ENCODE measurements at regions not wholly inside any gene's neighbourhood (a gene's known extent, or its start where the extent isn't known, plus 50 kb on each side); places are given as distances from the start of the nearest gene placed in this dataset.

GRCh38 chr3:102020735-102021134, 171.4 kb downstream of the NFKBIZ start:
- H3K27ac Mint-ChIP-seq: no peak overlapping the region

GRCh38 chr3:102024270-102024904, 175.1 kb downstream of the NFKBIZ start:
- H3K27ac Mint-ChIP-seq: no peak overlapping the region
- no peak overlapping the region for H3K4me3 Mint-ChIP-seq
- peaks cover 7% of the 10 kb centered on the region for H3K4me1 Mint-ChIP-seq (ENCODE audit: low read depth)
- peaks cover 6% of the 10 kb centered on the region for H3K36me3 Mint-ChIP-seq (ENCODE audit: low read depth)
- H3K27me3 Mint-ChIP-seq (ENCODE audit: low read depth): peaks cover 7% of the 10 kb centered on the region
- DNase-seq (ENCODE audit: low spot score): peak; percentile 24
- peaks cover 20% of the 10 kb centered on the region for H3K9me3 Mint-ChIP-seq

More at GRCh38 chr3:102020735-102021134, 171.4 kb downstream of the NFKBIZ start:
- DNase-seq (ENCODE audit: low spot score): no peak
- peaks cover 10% of the 10 kb centered on the region for H3K4me1 Mint-ChIP-seq (ENCODE audit: low read depth)
- H3K27me3 Mint-ChIP-seq (ENCODE audit: low read depth): peaks cover 9% of the 10 kb centered on the region
- no peak overlapping the region for H3K4me3 Mint-ChIP-seq
- H3K9me3 Mint-ChIP-seq: peaks cover 22% of the 10 kb centered on the region
- H3K36me3 Mint-ChIP-seq (ENCODE audit: low read depth): peaks cover 4% of the 10 kb centered on the region

GRCh38 chr3:102025606-102026270, 176.4 kb downstream of the NFKBIZ start:
- Mint-ChIP-seq H3K4me1 (ENCODE audit: low read depth) (peaks cover 5% of the 10 kb centered on the region), H3K9me3 (peaks cover 17% of the 10 kb centered on the region), H3K4me3 (no peak overlapping the region), H3K36me3 (ENCODE audit: low read depth) (peaks cover 2% of the 10 kb centered on the region), H3K27ac (no peak overlapping the region), H3K27me3 (ENCODE audit: low read depth) (peaks cover 3% of the 10 kb centered on the region)
- DNase-seq (ENCODE audit: low spot score): no peak

GRCh38 chr3:102026656-102027055, 177.3 kb downstream of the NFKBIZ start:
- Mint-ChIP-seq H3K4me1 (ENCODE audit: low read depth) (no peaks in the 10 kb centered on the region), H3K9me3 (peaks cover 17% of the 10 kb centered on the region), H3K27me3 (ENCODE audit: low read depth) (peaks cover 3% of the 10 kb centered on the region), H3K27ac (no peak overlapping the region), H3K4me3 (no peak overlapping the region), H3K36me3 (ENCODE audit: low read depth) (peaks cover 2% of the 10 kb centered on the region)
- DNase-seq (ENCODE audit: low spot score): no peak

- Mint-ChIP-seq H3K27ac (no peak overlapping the region), H3K9me3 (peaks cover 10% of the 10 kb centered on the region), H3K27me3 (ENCODE audit: low read depth) (peaks cover 3% of the 10 kb centered on the region), H3K36me3 (ENCODE audit: low read depth) (peaks cover 2% of the 10 kb centered on the region), H3K4me3 (no peak overlapping the region), H3K4me1 (ENCODE audit: low read depth) (peaks cover 3% of the 10 kb centered on the region)
- DNase-seq (ENCODE audit: low spot score): no peak
Measured at GRCh38 chr3:102030661-102031060, 181.3 kb downstream of the NFKBIZ start.

GRCh38 chr3:102031834-102032233, 182.5 kb downstream of the NFKBIZ start:
- DNase-seq (ENCODE audit: low spot score): no peak
- peaks cover 2% of the 10 kb centered on the region for H3K36me3 Mint-ChIP-seq (ENCODE audit: low read depth)
- peaks cover 3% of the 10 kb centered on the region for H3K27me3 Mint-ChIP-seq (ENCODE audit: low read depth)
- peaks cover 6% of the 10 kb centered on the region for H3K9me3 Mint-ChIP-seq
- no peak overlapping the region for H3K27ac Mint-ChIP-seq
- peaks cover 4% of the 10 kb centered on the region for H3K4me1 Mint-ChIP-seq (ENCODE audit: low read depth)
- H3K4me3 Mint-ChIP-seq: no peak overlapping the region

GRCh38 chr3:102032491-102033383, 183.4 kb downstream of the NFKBIZ start:
- peaks cover 2% of the 10 kb centered on the region for H3K36me3 Mint-ChIP-seq (ENCODE audit: low read depth)
- H3K27ac Mint-ChIP-seq: no peak overlapping the region
- peaks cover 4% of the 10 kb centered on the region for H3K4me1 Mint-ChIP-seq (ENCODE audit: low read depth)
- peaks cover 6% of the 10 kb centered on the region for H3K9me3 Mint-ChIP-seq
- DNase-seq (ENCODE audit: low spot score): no peak
- H3K27me3 Mint-ChIP-seq (ENCODE audit: low read depth): peaks cover 3% of the 10 kb centered on the region
- H3K4me3 Mint-ChIP-seq: no peak overlapping the region

- H3K4me3 Mint-ChIP-seq: no peak overlapping the region
- peaks cover under 1% of the 10 kb centered on the region for H3K36me3 Mint-ChIP-seq (ENCODE audit: low read depth)
- DNase-seq (ENCODE audit: low spot score): no peak
- peaks cover 4% of the 10 kb centered on the region for H3K4me1 Mint-ChIP-seq (ENCODE audit: low read depth)
- peaks cover 21% of the 10 kb centered on the region for H3K9me3 Mint-ChIP-seq
- no peak overlapping the region for H3K27ac Mint-ChIP-seq
- H3K27me3 Mint-ChIP-seq (ENCODE audit: low read depth): peaks cover 3% of the 10 kb centered on the region
Measured at GRCh38 chr3:102034639-102035451, 185.5 kb downstream of the NFKBIZ start.

- no peak overlapping the region for H3K4me3 Mint-ChIP-seq
- H3K27ac Mint-ChIP-seq: no peak overlapping the region
- peaks cover 4% of the 10 kb centered on the region for H3K36me3 Mint-ChIP-seq (ENCODE audit: low read depth)
- peaks cover 4% of the 10 kb centered on the region for H3K4me1 Mint-ChIP-seq (ENCODE audit: low read depth)
- H3K27me3 Mint-ChIP-seq (ENCODE audit: low read depth): peaks cover under 1% of the 10 kb centered on the region
- DNase-seq (ENCODE audit: low spot score): no peak
- peaks cover 21% of the 10 kb centered on the region for H3K9me3 Mint-ChIP-seq
Measured at GRCh38 chr3:102036017-102036416, 186.7 kb downstream of the NFKBIZ start.

- peaks cover 4% of the 10 kb centered on the region for H3K4me1 Mint-ChIP-seq (ENCODE audit: low read depth)
- no peak overlapping the region for H3K4me3 Mint-ChIP-seq
- DNase-seq (ENCODE audit: low spot score): no peak
- H3K36me3 Mint-ChIP-seq (ENCODE audit: low read depth): peaks cover 7% of the 10 kb centered on the region
- peaks cover 26% of the 10 kb centered on the region for H3K9me3 Mint-ChIP-seq
- H3K27me3 Mint-ChIP-seq (ENCODE audit: low read depth): peaks cover 5% of the 10 kb centered on the region
- no peak overlapping the region for H3K27ac Mint-ChIP-seq
Measured at GRCh38 chr3:102036472-102036871, 187.2 kb downstream of the NFKBIZ start.

- Mint-ChIP-seq H3K9me3 (peaks cover 26% of the 10 kb centered on the region), H3K27ac (no peak overlapping the region), H3K27me3 (ENCODE audit: low read depth) (peaks cover 5% of the 10 kb centered on the region), H3K4me3 (no peak overlapping the region), H3K36me3 (ENCODE audit: low read depth) (peaks cover 8% of the 10 kb centered on the region), H3K4me1 (ENCODE audit: low read depth) (peaks cover 4% of the 10 kb centered on the region)
- no peak for DNase-seq (ENCODE audit: low spot score)
Measured at GRCh38 chr3:102037209-102037608, 187.9 kb downstream of the NFKBIZ start.

GRCh38 chr3:102037791-102038190, 188.5 kb downstream of the NFKBIZ start:
- Mint-ChIP-seq H3K4me1 (ENCODE audit: low read depth) (peaks cover 4% of the 10 kb centered on the region), H3K4me3 (no peak overlapping the region), H3K9me3 (peaks cover 26% of the 10 kb centered on the region), H3K36me3 (ENCODE audit: low read depth) (peaks cover 8% of the 10 kb centered on the region), H3K27me3 (ENCODE audit: low read depth) (peaks cover 5% of the 10 kb centered on the region), H3K27ac (no peak overlapping the region)
- DNase-seq (ENCODE audit: low spot score): no peak

- Mint-ChIP-seq H3K4me1 (ENCODE audit: low read depth) (peaks cover 4% of the 10 kb centered on the region), H3K9me3 (peaks cover 26% of the 10 kb centered on the region), H3K4me3 (no peak overlapping the region), H3K27me3 (ENCODE audit: low read depth) (peaks cover 5% of the 10 kb centered on the region), H3K27ac (no peak overlapping the region), H3K36me3 (ENCODE audit: low read depth) (peaks cover 8% of the 10 kb centered on the region)
- DNase-seq (ENCODE audit: low spot score): no peak
Measured at GRCh38 chr3:102038477-102039142, 189.3 kb downstream of the NFKBIZ start.
